ENCODE measurements at regions not wholly inside any gene's neighbourhood (a gene's known extent, or its start where the extent isn't known, plus 50 kb on each side); places are given as distances from the start of the nearest gene placed in this dataset.

DNA sequence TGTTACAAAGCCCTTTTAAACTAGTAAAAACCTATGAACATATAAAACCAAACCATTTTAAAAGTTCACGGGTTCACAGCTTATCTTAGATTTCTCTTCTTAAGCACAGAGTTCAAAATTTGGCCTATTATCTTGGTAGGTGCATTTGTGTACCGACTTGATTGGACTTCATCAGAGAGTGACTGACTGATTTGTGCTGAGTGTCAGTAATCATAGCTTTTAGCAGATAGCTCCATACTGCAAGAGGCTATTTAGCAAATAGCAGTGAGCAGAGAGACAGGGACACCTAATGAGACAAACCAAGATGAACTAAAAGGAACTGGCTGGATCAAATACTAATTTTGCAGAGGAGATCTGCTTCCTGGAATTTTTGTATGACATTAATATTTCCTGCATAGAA, 274.5 kb downstream of the PRR16 start:
- DNase-seq (ENCODE audit: low read depth): no peak

GRCh38 chr5:120740989-120741388, 276.9 kb downstream of the PRR16 start:
- DNase-seq (ENCODE audit: low read depth): no peak

GRCh38 chr5:120748474-120748873, 284.4 kb downstream of the PRR16 start:
- DNase-seq (ENCODE audit: low read depth): no peak

DNA sequence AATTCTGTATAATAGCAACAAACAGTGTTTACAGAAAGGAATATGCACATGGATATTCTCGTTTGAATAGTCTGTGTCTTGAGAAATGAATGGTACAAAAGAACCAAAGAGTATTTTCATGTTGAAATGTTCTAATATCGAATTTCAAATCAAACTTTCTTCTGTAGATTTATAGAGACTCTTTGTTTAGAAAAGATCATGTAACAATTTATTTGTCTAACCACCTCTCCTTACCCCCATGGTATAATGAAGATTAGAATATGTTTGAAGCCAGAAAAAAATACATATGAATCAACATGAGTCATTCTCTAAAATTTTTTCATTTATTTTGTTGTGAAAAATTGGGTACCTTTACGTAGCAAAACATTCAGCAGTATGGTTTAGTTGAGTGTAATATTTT, 285.6 kb downstream of the PRR16 start:
- no peak for DNase-seq (ENCODE audit: low read depth)

GRCh38 chr5:120759587-120759986, 295.5 kb downstream of the PRR16 start:
- DNase-seq (ENCODE audit: low read depth): no peak

DNA sequence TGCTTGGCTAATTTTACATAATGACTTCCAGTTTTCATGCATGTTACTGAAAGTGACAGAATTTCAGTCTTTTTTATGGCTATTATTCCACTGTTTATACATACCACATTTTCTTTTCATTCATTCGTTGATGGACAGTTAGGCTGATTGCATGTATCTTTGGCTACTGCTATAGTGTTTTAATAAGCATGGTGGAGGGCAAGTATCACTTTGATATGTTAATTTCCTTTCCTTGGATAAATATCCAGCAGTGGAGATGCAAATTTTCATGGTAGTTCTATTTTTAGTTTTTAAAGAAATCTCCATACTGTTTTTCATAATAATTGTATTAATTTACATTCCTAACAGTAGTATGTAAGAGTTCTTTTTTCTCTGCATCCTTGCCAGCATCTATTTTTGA, 297.9 kb downstream of the PRR16 start:
- DNase-seq (ENCODE audit: low read depth): no peak

- no peak for DNase-seq (ENCODE audit: low read depth)
These were observed 301.1 kb downstream of the PRR16 start for GRCh38 chr5:120765189-120765588.

- DNase-seq (ENCODE audit: low read depth): no peak
These were observed 303.2 kb downstream of the PRR16 start for GRCh38 chr5:120767178-120767820.

GRCh38 chr5:120769312-120769872, 305.3 kb downstream of the PRR16 start:
- DNase-seq (ENCODE audit: low read depth): no peak

DNA sequence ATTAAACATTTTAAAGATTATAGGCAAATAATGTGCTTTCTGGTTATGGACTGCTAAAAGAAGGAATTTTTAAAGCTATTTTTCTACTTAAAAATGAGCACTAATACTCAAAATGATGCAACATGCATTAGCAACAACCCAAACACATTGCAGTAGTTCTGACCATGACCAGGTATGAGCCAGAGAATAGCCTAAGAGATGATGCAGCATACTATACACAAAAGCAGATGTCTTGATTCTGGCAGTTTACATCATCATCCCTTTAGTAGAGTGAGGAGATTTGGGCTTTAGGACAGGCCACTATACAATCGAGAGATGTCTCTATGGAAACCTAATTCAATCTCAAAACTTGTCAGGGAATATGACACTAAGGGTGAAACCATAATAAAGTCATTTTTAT, 307.1 kb downstream of the PRR16 start:
- DNase-seq (ENCODE audit: low read depth): no peak

GRCh38 chr5:120778491-120779484, 314.7 kb downstream of the PRR16 start:
- DNase-seq (ENCODE audit: low read depth): peak; percentile 39

DNA sequence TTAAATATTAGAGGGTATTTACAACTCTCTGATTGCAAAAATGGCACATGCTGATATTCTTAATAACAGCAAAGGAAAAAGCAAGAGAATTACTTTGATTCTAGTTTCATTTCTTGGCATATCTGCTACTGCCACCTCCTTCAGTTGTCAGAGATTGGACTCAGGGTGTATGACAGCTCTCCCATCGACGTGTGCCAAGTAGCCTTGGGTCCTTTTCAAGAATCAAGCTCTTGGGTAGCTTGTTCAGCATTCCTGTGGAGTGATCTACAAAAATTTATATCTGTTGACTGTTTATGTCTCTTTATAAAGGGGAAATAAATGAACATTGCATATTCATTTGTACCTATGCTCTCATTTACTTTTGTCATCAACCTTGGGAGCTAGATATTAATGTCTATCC, 315.6 kb downstream of the PRR16 start:
- DNase-seq (ENCODE audit: low read depth): no peak

GRCh38 chr5:120788481-120788880, 324.4 kb downstream of the PRR16 start:
- no peak for DNase-seq (ENCODE audit: low read depth)

DNA sequence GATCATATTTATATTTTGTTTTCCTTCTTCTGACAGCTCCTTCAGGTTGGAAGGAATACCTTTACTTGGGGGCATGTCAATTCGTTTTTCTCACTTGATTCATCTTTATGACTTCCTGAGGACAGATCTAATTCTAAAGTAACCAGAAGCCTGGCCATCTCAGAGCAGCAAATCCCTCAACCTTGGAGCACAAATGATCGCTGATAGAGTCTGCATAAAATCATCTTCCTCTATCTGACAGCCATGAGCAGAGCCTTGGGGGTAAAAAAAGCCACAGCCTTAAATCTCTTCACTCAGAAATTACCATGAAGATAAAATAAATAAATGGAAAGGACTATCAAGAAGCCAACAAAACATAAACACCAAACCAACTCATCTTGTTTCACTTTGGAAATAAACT, 325.8 kb downstream of the PRR16 start:
- DNase-seq (ENCODE audit: low read depth): no peak

GRCh38 chr5:120790339-120790738, 326.2 kb downstream of the PRR16 start:
- no peak for DNase-seq (ENCODE audit: low read depth)

DNA sequence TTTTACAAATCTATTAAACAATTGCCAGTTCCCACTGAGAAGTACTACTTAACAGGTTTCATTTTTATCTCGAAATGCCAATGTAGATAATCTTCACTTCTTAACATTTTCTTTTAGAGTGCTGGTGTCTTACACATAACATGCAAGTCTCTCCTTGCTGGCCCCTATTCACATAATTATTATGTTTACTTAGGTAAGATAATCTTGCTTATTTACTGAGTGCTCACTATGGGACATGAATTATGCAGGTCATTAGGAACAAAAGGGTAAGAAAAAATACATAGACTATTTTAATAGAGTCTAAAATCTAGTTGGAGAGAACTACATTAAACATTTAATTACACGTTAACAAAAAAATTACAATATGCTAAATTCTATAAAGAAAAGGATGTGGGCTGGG, 328.4 kb downstream of the PRR16 start:
- DNase-seq (ENCODE audit: low read depth): no peak

GRCh38 chr5:120794121-120794520, 330.0 kb downstream of the PRR16 start:
- DNase-seq (ENCODE audit: low read depth): no peak

DNA sequence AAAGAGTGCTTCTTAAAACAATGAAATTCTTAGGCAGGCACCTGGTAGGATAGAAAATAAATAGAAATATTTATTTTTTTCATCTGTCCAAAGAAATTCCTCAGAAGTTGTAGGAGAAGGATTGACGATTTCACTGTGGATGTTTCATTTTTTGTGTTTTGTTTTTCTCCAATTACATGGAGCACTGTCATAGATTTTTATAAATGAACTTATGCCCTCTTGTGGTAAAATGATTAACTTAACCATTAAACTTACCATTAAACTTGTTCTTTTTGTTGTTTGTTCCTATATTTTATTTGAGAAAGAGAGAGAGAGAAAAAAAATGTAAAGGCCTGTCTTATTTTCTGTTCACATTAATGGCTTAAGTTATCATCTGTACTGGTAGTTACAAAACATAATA, 339.2 kb downstream of the PRR16 start:
- no peak for DNase-seq (ENCODE audit: low read depth)

- DNase-seq (ENCODE audit: low read depth): no peak
These were observed 341.0 kb downstream of the PRR16 start for GRCh38 chr5:120805131-120805530.

DNA sequence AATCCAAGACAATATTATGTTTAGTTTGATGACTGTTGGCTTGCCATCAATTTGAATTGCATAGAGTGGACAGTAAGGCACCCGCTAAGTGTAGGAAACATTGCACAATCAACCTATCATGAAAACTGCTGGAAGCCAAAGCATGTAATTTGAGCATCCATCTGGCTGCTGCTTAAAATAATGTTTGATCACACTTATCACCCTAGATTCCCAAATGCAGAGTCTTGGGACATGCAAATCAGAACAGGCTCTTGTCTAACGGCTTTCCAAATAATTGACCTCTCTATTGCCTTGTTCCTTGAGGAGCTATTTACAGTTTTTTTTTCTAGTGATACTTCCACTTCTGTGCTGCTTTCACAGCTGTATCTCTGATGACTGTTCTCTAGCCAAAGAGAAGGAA, 342.1 kb downstream of the PRR16 start:
- DNase-seq (ENCODE audit: low read depth): no peak

DNA sequence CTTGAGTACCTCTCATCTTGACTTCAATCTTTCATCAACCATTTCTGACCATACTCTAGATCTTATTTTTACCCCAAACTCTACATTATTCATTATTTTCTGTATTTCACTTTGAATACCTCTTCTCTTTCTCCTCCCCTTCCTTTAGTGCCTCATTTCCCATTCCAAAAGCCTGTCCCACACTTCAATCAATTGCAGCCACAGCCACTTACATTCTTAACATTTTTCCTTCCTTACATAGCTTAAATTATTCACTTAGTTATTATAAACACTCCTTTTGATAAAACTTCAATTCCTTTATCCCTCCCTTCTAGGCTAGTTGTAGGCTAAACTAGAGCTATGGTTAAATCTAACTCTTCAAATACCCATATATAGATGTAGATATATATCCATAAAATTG, 344.0 kb downstream of the PRR16 start:
- DNase-seq (ENCODE audit: low read depth): peak; percentile 35

DNA sequence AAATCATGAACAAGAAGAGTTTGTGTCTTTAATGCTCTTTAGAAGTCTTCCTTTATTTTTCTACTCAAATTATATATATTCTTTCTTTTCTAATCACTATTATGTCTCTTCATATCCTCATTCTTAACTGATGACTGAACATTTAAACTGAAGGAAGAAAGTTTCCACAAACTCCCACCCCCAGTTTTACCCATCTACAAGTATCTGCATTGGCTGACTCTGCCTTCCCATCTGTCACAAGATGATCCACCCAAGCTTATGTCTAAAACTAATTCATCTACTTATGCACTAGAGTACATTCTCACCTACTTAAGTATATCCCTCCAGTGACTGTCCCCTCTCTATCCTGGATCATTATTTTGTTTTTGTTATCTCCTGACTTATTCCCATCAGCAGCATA, 344.5 kb downstream of the PRR16 start:
- DNase-seq (ENCODE audit: low read depth): no peak

DNA sequence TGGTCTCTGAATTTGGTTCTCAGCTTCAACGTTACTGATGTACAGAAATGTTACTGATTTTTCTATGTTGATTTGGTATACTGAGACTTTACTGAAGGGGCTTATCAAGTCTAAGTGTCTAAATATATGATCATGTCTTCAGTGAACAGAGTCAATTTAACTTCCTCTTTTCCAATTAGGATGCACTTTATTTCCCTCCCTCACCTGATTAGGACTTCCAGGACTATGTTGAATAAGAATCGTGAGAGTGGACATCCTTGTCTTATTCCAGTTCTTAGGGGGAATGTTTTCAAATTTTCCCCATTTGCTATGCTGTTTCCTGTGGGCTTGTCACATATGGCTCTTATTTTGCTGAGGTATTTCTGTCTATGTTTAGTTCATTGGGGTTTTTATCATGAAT, 349.5 kb downstream of the PRR16 start:
- no peak for DNase-seq (ENCODE audit: low read depth)
